HepG2 (cell line): ENCODE measurements at regions not wholly inside any gene's neighbourhood (a gene's known extent, or its start where the extent isn't known, plus 50 kb on each side); places are given as distances from the start of the nearest gene placed in this dataset.

Source experiments
- ATAC-seq: fragments of 200-7000 bp; cut with Tn5 transposase; 3 replicates; pipeline ENCODE4 v1.9.1; 2020; ENCODE audit warnings: mild to moderate bottlenecking, moderate library complexity
- BruUV-seq: library from RNA; stranded (reverse); fragments of 400-500 nt; replicated peaks from 2 replicates; lab custom pipeline; 2021; lab: Mats Ljungman, UMichigan
- CTCF ChIA-PET: fragments of 300-600 bp; formaldehyde crosslinking; extraction: SDS; loops from one replicate; lab custom pipeline; 2021; ENCODE audit warnings: low total read pairs, inconsistent platforms, low intra/inter-chr PET ratio; lab: Yijun Ruan, JAX
- POLR2A ChIA-PET: fragments of 350-600 bp; sonication (Branson Sonifier 250); formaldehyde crosslinking; loops from one replicate; lab custom pipeline; 2020; ENCODE audit warnings: antibody characterized with exemption, inconsistent platforms; lab: Yijun Ruan, JAX
- DNase-seq: peaks from one replicate; pipeline ENCODE4 v3.0.0-alpha.2; 2015; ENCODE audit warnings: low spot score
- FAIRE-seq: peaks from 3 replicates; lab custom pipeline; 2011; peaks lifted over from hg19 to GRCh38; lab: Jason Lieb, UNC
- H2AFZ ChIP-seq: one replicate; pipeline ENCODE4 v1.6.1; 2011; ENCODE audit warnings: low read length, inconsistent platforms
- H3K27ac ChIP-seq: fragments of 300-600 bp; 3 replicates; pipeline ENCODE4 v1.8.0; 2011; ENCODE audit warnings: mixed run types, mild to moderate bottlenecking, mixed read lengths, low read length, inconsistent platforms; ENCODE audit not compliant: insufficient read depth; ENCODE audit errors: extremely low read length
- H3K27me3 ChIP-seq, 2 experiments: fragments of 200-600 bp in 1 of 2; 2 replicates in 1 of 2; 3 replicates in 1 of 2; pipeline versions ENCODE4 v1.6.0 to v1.8.0; 2011; ENCODE audit warnings: low read length in 2 of 2, mild to moderate bottlenecking in 2 of 2, moderate library complexity in 2 of 2, inconsistent platforms in 1 of 2; ENCODE audit not compliant: insufficient read depth in 2 of 2, control insufficient read depth in 1 of 2
- H3K36me3 ChIP-seq, 2 experiments: fragments of 200-600 bp in 1 of 2; replicated peaks in 1 of 2; 2 replicates in 1 of 2; 3 replicates in 1 of 2; pipeline versions ENCODE4 v1.5.1 to v1.8.0; 2011; ENCODE audit warnings: low read length in 2 of 2, inconsistent platforms in 1 of 2; ENCODE audit not compliant: insufficient read depth in 2 of 2, control insufficient read depth in 1 of 2
- H3K4me1 ChIP-seq: 2 replicates; pipeline ENCODE4 v1.5.1; 2012; ENCODE audit warnings: low read length, inconsistent platforms; ENCODE audit not compliant: insufficient read depth
- H3K4me2 ChIP-seq: 2 replicates; pipeline ENCODE4 v1.6.0; 2011; ENCODE audit warnings: low read depth, low read length, inconsistent platforms
- H3K4me3 ChIP-seq, 3 experiments: fragments of 200-600 bp in 1 of 3; sonication (generic), shearing (Covaris generic) in 1 of 3; replicated peaks in 1 of 3; 2 replicates each; pipeline ENCODE4 v1.5.1; 2011 to 2016; ENCODE audit warnings: low read length in 3 of 3, inconsistent platforms in 2 of 3, low read depth in 2 of 3, mild to moderate bottlenecking in 2 of 3, control low read depth in 1 of 3, mixed read lengths in 1 of 3; ENCODE audit not compliant: insufficient read depth in 1 of 3
- H3K79me2 ChIP-seq: one replicate; pipeline ENCODE4 v1.6.1; 2011; ENCODE audit warnings: low read length, inconsistent platforms; ENCODE audit not compliant: insufficient read depth
- H3K9ac ChIP-seq: 2 replicates; pipeline ENCODE4 v1.6.0; 2011; ENCODE audit warnings: mild to moderate bottlenecking, low read depth, low read length, inconsistent platforms; ENCODE audit not compliant: insufficient read depth
- H3K9me3 ChIP-seq: 2 replicates; pipeline ENCODE4 v1.5.1; 2012; ENCODE audit warnings: mild to moderate bottlenecking, low read length
- H4K20me1 ChIP-seq: 2 replicates; pipeline ENCODE4 v1.6.0; 2011; ENCODE audit warnings: inconsistent platforms, mild to moderate bottlenecking, low read length, moderate library complexity; ENCODE audit not compliant: insufficient read depth
- HOXA9 ChIP-seq: sonication (generic); formaldehyde crosslinking; IDR thresholded peaks from 2 replicates; pipeline ENCODE4 v1.8.1; 2022; ENCODE audit warnings: missing genetic modification reagents, mild to moderate bottlenecking, moderate library complexity, borderline replicate concordance
- NFATC3 ChIP-seq: sonication (generic); formaldehyde crosslinking; IDR thresholded peaks from 2 replicates; pipeline ENCODE4 v1.5.1; 2020; ENCODE audit warnings: mild to moderate bottlenecking, missing genetic modification reagents
- NR1H2 ChIP-seq: sonication (generic); formaldehyde crosslinking; IDR thresholded peaks from 2 replicates; pipeline ENCODE4 v1.8.1; 2022; ENCODE audit warnings: low read depth, missing genetic modification reagents, borderline replicate concordance
- PHB2 ChIP-seq: fragments of 450-650 bp; IDR thresholded peaks from 2 replicates; pipeline ENCODE4 v1.6.1; 2018; ENCODE audit not compliant: partially characterized antibody
- ZBTB21 ChIP-seq: sonication (generic); formaldehyde crosslinking; IDR thresholded peaks from 2 replicates; pipeline ENCODE4 v1.4.0; 2020; ENCODE audit warnings: missing genetic modification reagents
- ZBTB8A ChIP-seq: sonication (generic); formaldehyde crosslinking; IDR thresholded peaks from 2 replicates; pipeline ENCODE4 v1.4.0; 2020; ENCODE audit warnings: mild to moderate bottlenecking, low read depth, missing genetic modification reagents, borderline replicate concordance
- ZNF232 ChIP-seq: sonication (generic); formaldehyde crosslinking; IDR thresholded peaks from 2 replicates; pipeline ENCODE4 v1.4.0; 2020; ENCODE audit warnings: missing genetic modification reagents, borderline replicate concordance
- ZNF256 ChIP-seq: sonication (generic); formaldehyde crosslinking; conservative IDR thresholded peaks from 2 replicates; pipeline ENCODE4 v1.4.0; 2020; ENCODE audit warnings: missing genetic modification reagents
- ZNF292 ChIP-seq: sonication (generic); formaldehyde crosslinking; IDR thresholded peaks from 2 replicates; pipeline ENCODE4 v1.8.1; 2022; ENCODE audit warnings: mild to moderate bottlenecking, low read depth, missing genetic modification reagents, borderline replicate concordance
- ZNF317 ChIP-seq: sonication (generic); formaldehyde crosslinking; IDR thresholded peaks from 2 replicates; pipeline ENCODE4 v1.5.0; 2020; ENCODE audit warnings: mild to moderate bottlenecking, missing genetic modification reagents
- ZNF468 ChIP-seq: sonication (generic); formaldehyde crosslinking; IDR thresholded peaks from 2 replicates; pipeline ENCODE4 v1.8.0; 2022; ENCODE audit warnings: mild to moderate bottlenecking, moderate library complexity, missing genetic modification reagents
- ZNF569 ChIP-seq: sonication (generic); formaldehyde crosslinking; IDR thresholded peaks from 2 replicates; pipeline ENCODE4 v1.5.0; 2020; ENCODE audit warnings: mild to moderate bottlenecking, missing genetic modification reagents, moderate library complexity, borderline replicate concordance
- ZNF772 ChIP-seq: sonication (generic); formaldehyde crosslinking; IDR thresholded peaks from 2 replicates; pipeline ENCODE4 v1.5.0; 2020; ENCODE audit warnings: mild to moderate bottlenecking, missing genetic modification reagents
- ZNF780A ChIP-seq: sonication (generic); formaldehyde crosslinking; IDR thresholded peaks from 2 replicates; pipeline ENCODE4 v1.8.0; 2022; ENCODE audit warnings: mild to moderate bottlenecking, missing genetic modification reagents, moderate library complexity
- ZSCAN9 ChIP-seq: IDR thresholded peaks from 2 replicates; pipeline ENCODE4 v1.6.1; 2016; ENCODE audit warnings: borderline replicate concordance
- ZXDC ChIP-seq: sonication (generic); formaldehyde crosslinking; IDR thresholded peaks from 2 replicates; pipeline ENCODE4 v1.5.0; 2020; ENCODE audit warnings: mild to moderate bottlenecking, missing genetic modification reagents
- WGBS: methylation state at CpG from one replicate; pipeline ENCODE4 v1.1.6; 2017; ENCODE audit warnings: low lambda C conversion rate; 5-methylcytosine and 5-hydroxymethylcytosine counted together
- in situ Hi-C: cut with HindIII; loops from 2 replicates; pipeline ENCODE4 v1.10.0; 2017; ENCODE audit warnings: low pct_unique_long_range_greater_than_20kb; ENCODE audit not compliant: extremely low pct_ligation_motif_present
- intact Hi-C: fragments of 100-400 bp; cut with micrococcal nuclease; formaldehyde crosslinking; loops from one replicate; pipeline ENCODE4 v1.10.0; 2022; ENCODE audit not compliant: unreplicated experiment
- TF ChIP-seq, protein P1 (sequence below): IDR thresholded peaks from 2 replicates; pipeline ENCODE4 v1.6.1; 2018; ENCODE audit warnings: missing genetic modification reagents

- Histone ChIP-seq H3K9ac (no peak overlapping the region), H3K79me2 (no peaks in the 10 kb centered on the region), H3K27ac (no peak overlapping the region), H3K27me3 (no peaks in the 10 kb centered on the region), H3K4me3 (no peak overlapping the region), H3K9me3 (peaks cover 76% of the 10 kb centered on the region), H3K36me3 (no peaks in the 10 kb centered on the region), H4K20me1 (no peaks in the 10 kb centered on the region), H3K4me2 (no peak overlapping the region), H2AFZ (no peak overlapping the region), H3K4me1 (no peaks in the 10 kb centered on the region)
- POLR2A ChIA-PET: no interaction called here
- intact Hi-C loops (no loop called here), in situ Hi-C loops (no loop called here)
- ATAC-seq (no peak), FAIRE-seq (no peak), DNase-seq (no peak)
- 2% methylated on average over 2 of the region's 2 CpGs for WGBS
- CTCF ChIA-PET: no interaction called here
- no TSS peak for BruUV-seq
- TF ChIP-seq ZBTB8A (no peak), PHB2 (no peak), ZNF232 (CRISPR knock-in tag) (no peak), ZNF780A (CRISPR knock-in tag) (no peak), ZNF317 (no peak), ZNF468 (CRISPR knock-in tag) (no peak), NFATC3 (CRISPR knock-in tag) (no peak), NR1H2 (CRISPR knock-in tag) (no peak), HOXA9 (CRISPR knock-in tag) (no peak), ZNF569 (CRISPR knock-in tag) (no peak), ZSCAN9 (CRISPR knock-in tag) (no peak), ZNF292 (CRISPR knock-in tag) (no peak), ZNF256 (CRISPR knock-in tag) (no peak), ZBTB21 (CRISPR knock-in tag) (no peak), ZXDC (CRISPR knock-in tag) (no peak), ZNF772 (no peak)
- TF ChIP-seq, protein P1, sequence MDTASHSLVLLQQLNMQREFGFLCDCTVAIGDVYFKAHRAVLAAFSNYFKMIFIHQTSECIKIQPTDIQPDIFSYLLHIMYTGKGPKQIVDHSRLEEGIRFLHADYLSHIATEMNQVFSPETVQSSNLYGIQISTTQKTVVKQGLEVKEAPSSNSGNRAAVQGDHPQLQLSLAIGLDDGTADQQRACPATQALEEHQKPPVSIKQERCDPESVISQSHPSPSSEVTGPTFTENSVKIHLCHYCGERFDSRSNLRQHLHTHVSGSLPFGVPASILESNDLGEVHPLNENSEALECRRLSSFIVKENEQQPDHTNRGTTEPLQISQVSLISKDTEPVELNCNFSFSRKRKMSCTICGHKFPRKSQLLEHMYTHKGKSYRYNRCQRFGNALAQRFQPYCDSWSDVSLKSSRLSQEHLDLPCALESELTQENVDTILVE (CRISPR knock-in tag): no peak
- TF ChIP-seq, all 625 proteins: peak for 0
Measured at GRCh38 chr1:82391712-82392111, 591.0 kb downstream of the ADGRL2 start.
